HepG2 (cell line): ENCODE measurements at regions not wholly inside any gene's neighbourhood (a gene's known extent, or its start where the extent isn't known, plus 50 kb on each side); places are given as distances from the start of the nearest gene placed in this dataset.

Source experiments
- BHLHE40 ChIP-seq: IDR thresholded peaks from 2 replicates; pipeline ENCODE4 v1.6.1; 2011; ENCODE audit warnings: low read length, improper control_type of control experiment
- CBFB ChIP-seq: sonication (generic); formaldehyde crosslinking; IDR thresholded peaks from 2 replicates; pipeline ENCODE4 v1.4.0; 2020; ENCODE audit warnings: missing genetic modification reagents
- DDIT3 ChIP-seq: sonication (generic); formaldehyde crosslinking; IDR thresholded peaks from 2 replicates; pipeline ENCODE4 v1.4.0; 2020; ENCODE audit warnings: mild to moderate bottlenecking, missing genetic modification reagents
- HNF4A ChIP-seq: sonication (generic); formaldehyde crosslinking; IDR thresholded peaks from 2 replicates; pipeline ENCODE4 v1.4.0; 2020; ENCODE audit warnings: missing genetic modification reagents
- JARID2 ChIP-seq: sonication (generic); formaldehyde crosslinking; IDR thresholded peaks from 2 replicates; pipeline ENCODE4 v1.8.1; 2023; ENCODE audit warnings: missing genetic modification reagents, inconsistent platforms; ENCODE audit not compliant: insufficient replicate concordance
- KDM3A ChIP-seq: IDR thresholded peaks from 2 replicates; pipeline ENCODE4 v1.6.1; 2018; ENCODE audit warnings: low read depth, missing compliant biosample characterization
- KDM4B ChIP-seq: sonication (generic); formaldehyde crosslinking; IDR thresholded peaks from 2 replicates; pipeline ENCODE4 v1.4.0; 2020; ENCODE audit warnings: missing genetic modification reagents
- KLF9 ChIP-seq: IDR thresholded peaks from 2 replicates; pipeline ENCODE4 v1.6.1; 2016; ENCODE audit warnings: low read depth
- MED1 ChIP-seq: sonication (generic); formaldehyde crosslinking; IDR thresholded peaks from 2 replicates; pipeline ENCODE4 v1.4.0; 2020; ENCODE audit warnings: missing genetic modification reagents
- NR2F6 ChIP-seq, 2 experiments: IDR thresholded peaks; 2 replicates each; pipeline ENCODE4 v1.6.1; 2016; ENCODE audit warnings: antibody characterized with exemption in 1 of 2, mild to moderate bottlenecking in 1 of 2
- NR3C1 ChIP-seq: sonication (generic); formaldehyde crosslinking; IDR thresholded peaks from 2 replicates; pipeline ENCODE4 v1.4.0; 2020; ENCODE audit warnings: missing genetic modification reagents
- TBL1XR1 ChIP-seq: fragments of 150-350 bp; IDR thresholded peaks from 2 replicates; pipeline ENCODE4 v1.6.1; 2014; ENCODE audit warnings: borderline replicate concordance, low read length; ENCODE audit not compliant: partially characterized antibody
- U2AF1 ChIP-seq: fragments of 200-400 bp; formaldehyde crosslinking; optimal IDR thresholded peaks from 2 replicates; pipeline ENCODE3; 2017; ENCODE audit warnings: mild to moderate bottlenecking, low read depth, low read length
- YEATS4 ChIP-seq: sonication (generic); formaldehyde crosslinking; IDR thresholded peaks from 2 replicates; pipeline ENCODE4 v1.4.0; 2020; ENCODE audit warnings: missing genetic modification reagents, borderline replicate concordance
- ZEB1 ChIP-seq: IDR thresholded peaks from 2 replicates; pipeline ENCODE4 v1.6.1; 2012; ENCODE audit warnings: mild to moderate bottlenecking, low read depth, inconsistent platforms; ENCODE audit not compliant: insufficient replicate concordance
- ZNF230 ChIP-seq: sonication (generic); formaldehyde crosslinking; IDR thresholded peaks from 2 replicates; pipeline ENCODE4 v1.4.0; 2020; ENCODE audit warnings: mild to moderate bottlenecking, missing genetic modification reagents
- ZNF383 ChIP-seq: sonication (generic); formaldehyde crosslinking; IDR thresholded peaks from 2 replicates; pipeline ENCODE4 v1.4.0; 2020; ENCODE audit warnings: missing genetic modification reagents, mild to moderate bottlenecking, borderline replicate concordance
- ZNF546 ChIP-seq: sonication (generic); formaldehyde crosslinking; conservative IDR thresholded peaks from 2 replicates; pipeline ENCODE4 v1.8.1; 2023; ENCODE audit warnings: mild to moderate bottlenecking, missing genetic modification reagents
- ZNF569 ChIP-seq: sonication (generic); formaldehyde crosslinking; IDR thresholded peaks from 2 replicates; pipeline ENCODE4 v1.5.0; 2020; ENCODE audit warnings: mild to moderate bottlenecking, missing genetic modification reagents, moderate library complexity, borderline replicate concordance
- ZNF737 ChIP-seq: sonication (generic); formaldehyde crosslinking; IDR thresholded peaks from 2 replicates; pipeline ENCODE4 v1.5.0; 2020; ENCODE audit warnings: missing genetic modification reagents, mild to moderate bottlenecking, borderline replicate concordance
- ZNF768 ChIP-seq: sonication (generic); formaldehyde crosslinking; IDR thresholded peaks from 2 replicates; pipeline ENCODE4 v1.4.0; 2020; ENCODE audit warnings: missing genetic modification reagents
- ZNF878 ChIP-seq: sonication (generic); formaldehyde crosslinking; IDR thresholded peaks from 2 replicates; pipeline ENCODE4 v1.8.1; 2023; ENCODE audit warnings: mild to moderate bottlenecking, missing genetic modification reagents, moderate library complexity
- TF ChIP-seq, protein P1 (sequence below), 2 experiments: sonication (generic) in 1 of 2; formaldehyde crosslinking in 1 of 2; IDR thresholded peaks; 2 replicates each; pipeline versions ENCODE4 v1.4.0 to v1.6.1; 2018 to 2020; ENCODE audit warnings: missing genetic modification reagents in 2 of 2, borderline replicate concordance in 1 of 2, low read depth in 1 of 2, mild to moderate bottlenecking in 1 of 2, missing biosample characterization in 1 of 2
- TF ChIP-seq, protein P2 (sequence below): sonication (generic); formaldehyde crosslinking; IDR thresholded peaks from 2 replicates; pipeline ENCODE4 v1.5.0; 2020; ENCODE audit warnings: missing genetic modification reagents, mild to moderate bottlenecking, borderline replicate concordance
- TF ChIP-seq, protein P3 (sequence below): IDR thresholded peaks from 2 replicates; pipeline ENCODE4 v1.6.1; 2012; ENCODE audit warnings: inconsistent platforms
- TF ChIP-seq, protein P4 (sequence below): sonication (generic); formaldehyde crosslinking; IDR thresholded peaks from 2 replicates; pipeline ENCODE4 v1.4.0; 2020; ENCODE audit warnings: missing genetic modification reagents
- TF ChIP-seq, protein P5 (sequence below): sonication (generic); formaldehyde crosslinking; conservative IDR thresholded peaks from 2 replicates; pipeline ENCODE4 v1.4.0; 2020; ENCODE audit warnings: missing genetic modification reagents

- TF ChIP-seq NR3C1 (CRISPR knock-in tag) (no peak), BHLHE40 (peak; percentile 86), KLF9 (CRISPR knock-in tag) (no peak), CBFB (CRISPR knock-in tag) (peak; percentile 45; the same call in 1 of the 2 replicates), ZNF768 (CRISPR knock-in tag) (no peak), ZNF737 (CRISPR knock-in tag) (no peak), YEATS4 (CRISPR knock-in tag) (no peak), U2AF1 (no peak), NR2F6 (IDR thresholded peaks at IDR 0.05) (no peak; the same call in 1 of the 2 replicates), NR2F6 (CRISPR knock-in tag; IDR thresholded peaks at IDR 0.05) (peak; percentile 68), ZEB1 (no peak), ZNF546 (no peak), JARID2 (CRISPR knock-in tag) (no peak), HNF4A (CRISPR knock-in tag) (no peak), MED1 (CRISPR knock-in tag) (peak; percentile 44; the same call in 1 of the 2 replicates), ZNF569 (CRISPR knock-in tag) (no peak), ZNF230 (CRISPR knock-in tag) (no peak), TBL1XR1 (no peak), ZNF878 (CRISPR knock-in tag) (no peak), KDM3A (CRISPR knock-in tag) (no peak), ZNF383 (CRISPR knock-in tag) (no peak), KDM4B (no peak), DDIT3 (CRISPR knock-in tag) (no peak)
- TF ChIP-seq, protein P1, sequence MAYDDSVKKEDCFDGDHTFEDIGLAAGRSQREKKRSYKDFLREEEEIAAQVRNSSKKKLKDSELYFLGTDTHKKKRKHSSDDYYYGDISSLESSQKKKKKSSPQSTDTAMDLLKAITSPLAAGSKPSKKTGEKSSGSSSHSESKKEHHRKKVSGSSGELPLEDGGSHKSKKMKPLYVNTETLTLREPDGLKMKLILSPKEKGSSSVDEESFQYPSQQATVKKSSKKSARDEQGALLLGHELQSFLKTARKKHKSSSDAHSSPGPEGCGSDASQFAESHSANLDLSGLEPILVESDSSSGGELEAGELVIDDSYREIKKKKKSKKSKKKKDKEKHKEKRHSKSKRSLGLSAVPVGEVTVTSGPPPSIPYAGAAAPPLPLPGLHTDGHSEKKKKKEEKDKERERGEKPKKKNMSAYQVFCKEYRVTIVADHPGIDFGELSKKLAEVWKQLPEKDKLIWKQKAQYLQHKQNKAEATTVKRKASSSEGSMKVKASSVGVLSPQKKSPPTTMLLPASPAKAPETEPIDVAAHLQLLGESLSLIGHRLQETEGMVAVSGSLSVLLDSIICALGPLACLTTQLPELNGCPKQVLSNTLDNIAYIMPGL (CRISPR knock-in tag; IDR thresholded peaks at IDR 0.05; ENCODE audit: borderline replicate concordance in 1 of 2, low read depth in 1 of 2) = no peak
- TF ChIP-seq, protein P2, sequence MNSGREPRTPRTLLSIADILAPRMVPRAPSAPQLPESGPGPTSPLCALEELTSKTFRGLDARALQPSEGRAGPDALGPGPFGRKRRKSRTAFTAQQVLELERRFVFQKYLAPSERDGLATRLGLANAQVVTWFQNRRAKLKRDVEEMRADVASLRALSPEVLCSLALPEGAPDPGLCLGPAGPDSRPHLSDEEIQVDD = no peak
- TF ChIP-seq, protein P3, sequence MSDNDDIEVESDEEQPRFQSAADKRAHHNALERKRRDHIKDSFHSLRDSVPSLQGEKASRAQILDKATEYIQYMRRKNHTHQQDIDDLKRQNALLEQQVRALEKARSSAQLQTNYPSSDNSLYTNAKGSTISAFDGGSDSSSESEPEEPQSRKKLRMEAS = no peak
- TF ChIP-seq, protein P4, sequence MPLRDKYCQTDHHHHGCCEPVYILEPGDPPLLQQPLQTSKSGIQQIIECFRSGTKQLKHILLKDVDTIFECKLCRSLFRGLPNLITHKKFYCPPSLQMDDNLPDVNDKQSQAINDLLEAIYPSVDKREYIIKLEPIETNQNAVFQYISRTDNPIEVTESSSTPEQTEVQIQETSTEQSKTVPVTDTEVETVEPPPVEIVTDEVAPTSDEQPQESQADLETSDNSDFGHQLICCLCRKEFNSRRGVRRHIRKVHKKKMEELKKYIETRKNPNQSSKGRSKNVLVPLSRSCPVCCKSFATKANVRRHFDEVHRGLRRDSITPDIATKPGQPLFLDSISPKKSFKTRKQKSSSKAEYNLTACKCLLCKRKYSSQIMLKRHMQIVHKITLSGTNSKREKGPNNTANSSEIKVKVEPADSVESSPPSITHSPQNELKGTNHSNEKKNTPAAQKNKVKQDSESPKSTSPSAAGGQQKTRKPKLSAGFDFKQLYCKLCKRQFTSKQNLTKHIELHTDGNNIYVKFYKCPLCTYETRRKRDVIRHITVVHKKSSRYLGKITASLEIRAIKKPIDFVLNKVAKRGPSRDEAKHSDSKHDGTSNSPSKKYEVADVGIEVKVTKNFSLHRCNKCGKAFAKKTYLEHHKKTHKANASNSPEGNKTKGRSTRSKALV (CRISPR knock-in tag) = no peak
- TF ChIP-seq, protein P5, sequence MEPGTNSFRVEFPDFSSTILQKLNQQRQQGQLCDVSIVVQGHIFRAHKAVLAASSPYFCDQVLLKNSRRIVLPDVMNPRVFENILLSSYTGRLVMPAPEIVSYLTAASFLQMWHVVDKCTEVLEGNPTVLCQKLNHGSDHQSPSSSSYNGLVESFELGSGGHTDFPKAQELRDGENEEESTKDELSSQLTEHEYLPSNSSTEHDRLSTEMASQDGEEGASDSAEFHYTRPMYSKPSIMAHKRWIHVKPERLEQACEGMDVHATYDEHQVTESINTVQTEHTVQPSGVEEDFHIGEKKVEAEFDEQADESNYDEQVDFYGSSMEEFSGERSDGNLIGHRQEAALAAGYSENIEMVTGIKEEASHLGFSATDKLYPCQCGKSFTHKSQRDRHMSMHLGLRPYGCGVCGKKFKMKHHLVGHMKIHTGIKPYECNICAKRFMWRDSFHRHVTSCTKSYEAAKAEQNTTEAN (CRISPR knock-in tag) = no peak
Measured at GRCh38 chr5:93677359-93677891, 64.0 kb downstream of the POU5F2 start (continued).
